GM19238 (cell line): ENCODE measurements at regions not wholly inside any gene's neighbourhood (a gene's known extent, or its start where the extent isn't known, plus 50 kb on each side); places are given as distances from the start of the nearest gene placed in this dataset.

Source experiments
- DNase-seq: peaks from one replicate; pipeline ENCODE4 v3.0.0; 2011; ENCODE audit warnings: low spot score; ENCODE audit not compliant: insufficient read length

GRCh38 chr10:36700123-36700522 is 425.3 kb upstream of the ANKRD30A start:
- DNase-seq = no peak

GRCh38 chr10:36692759-36693158 is 432.6 kb upstream of the ANKRD30A start:
- DNase-seq = no peak

DNA sequence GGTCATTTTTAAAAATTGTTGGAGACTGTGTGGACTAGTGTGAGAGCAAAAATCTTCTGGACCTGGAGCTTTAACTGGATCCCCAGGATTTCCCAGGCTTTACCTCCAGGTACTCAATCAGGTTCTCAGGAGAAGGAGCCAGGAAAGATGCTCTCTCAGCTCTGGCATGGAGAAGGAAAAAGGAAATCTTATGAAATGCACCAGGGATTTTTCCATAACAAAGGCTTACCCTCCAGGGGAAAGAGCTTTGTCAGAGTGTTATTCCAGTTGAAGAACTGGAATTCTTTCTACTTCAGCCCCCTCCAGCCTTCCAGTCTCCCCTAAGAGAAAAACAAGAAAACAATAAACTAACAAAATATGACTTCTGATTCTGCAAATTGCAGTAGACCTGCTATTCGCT is 436.7 kb upstream of the ANKRD30A start:
- no peak for DNase-seq

GRCh38 chr10:36683421-36683820 is 442.0 kb upstream of the ANKRD30A start:
- no peak for DNase-seq

DNA sequence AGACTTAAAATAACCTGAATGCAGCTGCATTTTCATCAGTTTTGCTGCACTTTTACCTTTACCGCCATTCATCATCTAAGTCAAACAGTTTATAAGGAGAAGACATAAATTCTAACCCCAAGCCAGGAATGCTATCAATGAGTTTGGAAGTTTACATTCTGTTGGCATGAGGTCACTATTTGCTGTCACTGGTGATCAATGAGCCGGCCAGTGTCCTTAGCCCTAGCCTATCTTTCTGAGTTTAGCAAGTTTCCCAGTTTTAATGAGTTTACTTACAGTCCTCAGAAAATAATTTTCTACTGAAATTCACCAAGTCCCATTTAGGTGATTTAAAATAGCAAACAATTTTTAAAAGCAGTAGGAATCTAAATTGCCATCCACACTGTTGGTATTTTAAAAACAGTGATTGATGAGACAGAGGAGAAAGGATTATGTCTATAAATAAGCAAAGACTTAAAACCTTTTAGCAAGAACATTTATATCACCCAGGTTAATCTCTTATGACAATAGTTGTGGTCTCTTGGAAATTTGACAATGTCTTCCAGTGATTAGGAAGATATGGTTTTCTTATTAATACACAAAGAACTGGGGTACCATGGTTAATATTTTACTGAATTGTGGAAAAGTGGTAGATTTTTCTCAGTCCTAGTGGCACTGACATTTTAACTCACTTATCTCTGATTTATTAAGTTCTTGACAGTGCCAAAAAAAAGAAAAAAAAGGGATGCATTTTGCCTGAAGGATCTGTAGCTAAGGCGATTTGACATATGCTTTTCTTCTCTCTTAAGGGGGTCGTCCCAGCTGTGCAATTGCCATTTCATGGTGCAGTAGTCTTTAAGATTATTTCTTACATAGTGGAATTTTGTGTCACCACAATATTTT is 443.4 kb upstream of the ANKRD30A start:
- no peak for DNase-seq

DNA sequence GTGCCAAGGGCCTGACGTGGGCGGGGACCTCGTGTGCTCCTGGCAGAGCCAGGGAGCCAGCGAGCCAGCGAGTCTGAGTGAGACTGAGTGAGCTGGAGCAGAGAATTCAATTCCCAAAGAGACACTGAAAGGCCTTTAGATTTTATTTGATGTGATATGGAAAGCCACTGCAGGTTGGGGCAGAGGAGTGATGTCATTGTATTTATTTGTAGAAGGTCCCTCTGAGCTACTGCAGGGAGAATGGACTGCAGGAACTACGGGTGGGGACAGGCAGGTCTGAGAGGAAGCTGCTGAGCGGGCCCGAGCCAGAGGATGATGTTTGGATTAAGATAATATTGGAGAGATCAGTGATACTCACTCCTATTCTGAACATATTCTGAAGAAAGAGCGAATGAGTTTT is 445.8 kb upstream of the ANKRD30A start:
- DNase-seq = no peak

DNA sequence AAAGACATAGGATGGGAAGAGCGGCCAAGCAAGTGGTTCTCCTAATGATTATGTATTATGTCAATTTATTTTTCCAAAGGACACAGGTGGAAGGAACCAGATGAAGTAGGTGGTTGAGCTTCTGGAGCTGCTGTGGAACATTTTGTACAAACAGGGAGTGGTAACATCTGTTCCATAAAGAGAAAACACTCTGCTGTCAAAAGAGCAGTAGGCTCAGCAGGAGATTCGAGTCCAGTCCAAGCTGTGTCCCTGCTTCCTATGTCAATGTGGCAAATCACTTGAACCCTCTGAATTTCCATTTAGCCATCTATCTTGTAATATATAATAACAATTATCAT is 448.0 kb upstream of the ANKRD30A start:
- no peak for DNase-seq

DNA sequence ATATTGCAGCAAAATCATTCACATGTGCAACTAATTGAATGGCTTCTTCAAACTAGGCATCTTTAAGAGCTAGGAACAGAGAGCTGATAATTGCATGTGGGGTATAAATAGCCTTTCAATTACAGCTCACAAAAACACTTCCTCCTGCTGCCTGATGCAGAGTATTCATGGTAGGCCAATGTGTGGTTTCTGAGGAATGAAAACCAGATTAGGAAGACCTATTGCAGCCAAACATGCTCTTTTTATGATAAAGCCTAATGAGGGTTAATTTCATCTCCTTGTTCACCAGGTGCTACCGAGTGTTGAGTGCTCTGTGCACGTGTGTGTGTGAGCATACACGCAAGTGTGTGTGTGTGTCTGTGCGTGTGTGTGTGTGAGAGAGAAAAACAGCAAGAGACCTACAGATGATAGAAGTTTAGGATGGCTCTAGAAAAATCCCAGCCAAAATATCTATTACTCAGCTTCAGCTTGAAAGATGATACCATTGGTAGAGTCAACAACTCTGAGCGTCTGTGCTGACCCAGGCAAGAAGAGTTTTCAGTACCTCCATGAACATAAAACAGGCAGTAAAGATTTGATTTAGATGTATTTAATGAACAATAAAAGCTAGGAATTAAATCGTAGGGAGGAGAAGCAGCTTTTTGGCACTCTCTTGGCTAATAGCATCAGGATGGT is 448.5 kb upstream of the ANKRD30A start:
- no peak for DNase-seq

- no peak for DNase-seq
Observed at GRCh38 chr10:36676321-36676720, 449.1 kb upstream of the ANKRD30A start.

DNA sequence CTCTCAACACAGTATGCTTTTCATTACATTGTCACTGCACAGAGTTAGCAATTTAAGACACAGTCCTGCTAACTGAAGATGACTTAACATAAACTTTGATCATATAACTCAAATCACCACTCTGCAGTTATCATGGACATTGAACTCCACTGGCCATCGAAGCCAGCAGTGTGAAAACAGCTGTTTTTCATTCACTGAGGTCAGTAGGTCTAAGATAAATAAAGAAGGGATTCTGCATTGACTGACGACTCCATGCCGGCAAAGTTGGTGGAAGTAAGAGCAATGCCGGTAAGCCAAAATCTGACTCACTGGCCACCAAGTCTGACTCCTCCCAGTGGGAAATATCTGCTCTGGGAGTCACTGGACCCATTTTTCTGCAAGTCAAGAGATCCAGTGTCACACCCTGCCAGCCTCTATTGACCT is 449.9 kb upstream of the ANKRD30A start:
- DNase-seq = no peak

- DNase-seq = no peak
Observed at GRCh38 chr10:36671607-36672006, 453.8 kb upstream of the ANKRD30A start.

DNA sequence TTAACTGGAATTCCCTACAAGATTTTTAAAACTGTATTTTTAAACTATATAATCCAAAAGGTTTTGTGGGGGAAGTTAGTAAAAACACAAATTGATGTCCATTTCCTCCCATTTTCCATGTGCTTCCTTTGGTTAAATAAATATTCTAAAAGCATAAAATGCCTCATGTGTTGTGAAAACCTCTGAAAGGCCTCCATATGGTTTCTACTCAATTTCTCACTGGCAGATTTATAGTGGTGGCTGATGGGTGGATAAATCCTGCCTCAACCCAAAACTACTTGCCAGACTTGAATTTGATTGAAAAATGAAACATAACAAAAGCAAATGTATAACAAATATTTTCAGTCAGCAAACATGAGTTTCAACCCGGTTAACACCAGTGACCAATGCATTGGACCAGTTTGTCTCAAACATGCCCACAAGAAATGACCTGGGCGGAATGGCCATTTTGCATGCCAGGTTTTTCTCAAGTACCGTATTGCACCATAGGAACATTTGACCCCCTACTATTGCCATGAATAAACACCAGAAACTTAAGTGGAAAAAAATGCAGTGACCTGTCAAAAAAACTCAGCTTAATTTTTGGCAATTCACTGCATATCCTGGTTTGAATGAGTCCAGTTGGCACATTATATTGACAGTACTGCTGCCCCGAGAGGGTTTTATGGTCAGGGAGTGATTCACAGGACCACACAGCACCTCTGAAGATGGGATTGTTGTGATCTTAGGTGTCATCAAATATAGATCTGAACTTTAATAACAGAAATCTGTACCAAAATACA is 454.6 kb upstream of the ANKRD30A start:
- no peak for DNase-seq

GRCh38 chr10:36669615-36670352 is 455.6 kb upstream of the ANKRD30A start:
- no peak for DNase-seq

- no peak for DNase-seq
Observed at GRCh38 chr10:36666451-36666850, 458.9 kb upstream of the ANKRD30A start.

GRCh38 chr10:36662571-36662970 is 462.8 kb upstream of the ANKRD30A start:
- no peak for DNase-seq

- no peak for DNase-seq
Observed at GRCh38 chr10:36650274-36650673, 475.1 kb upstream of the ANKRD30A start.

DNA sequence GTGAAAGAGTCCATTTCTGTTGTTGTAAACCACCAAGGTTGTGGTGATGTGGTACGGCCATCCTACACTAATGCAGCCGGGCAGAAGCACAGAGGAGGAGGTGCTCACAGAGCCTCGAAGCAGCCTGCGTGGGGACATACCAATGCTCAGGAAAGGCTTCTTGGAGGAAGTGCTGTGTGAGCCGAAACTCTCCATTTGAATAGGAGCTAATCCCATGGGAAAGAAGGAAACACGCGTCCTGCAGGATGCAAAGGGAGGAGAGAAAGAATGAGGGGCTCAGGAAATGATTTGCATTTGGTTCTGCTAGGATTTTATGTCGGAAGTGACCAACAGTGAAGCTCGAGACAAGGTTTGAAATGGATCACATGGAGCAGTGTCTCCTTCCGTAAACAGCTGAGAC is 477.9 kb upstream of the ANKRD30A start:
- DNase-seq = no peak

- DNase-seq = no peak
Observed at GRCh38 chr10:36640626-36641025, 484.8 kb upstream of the ANKRD30A start.

DNA sequence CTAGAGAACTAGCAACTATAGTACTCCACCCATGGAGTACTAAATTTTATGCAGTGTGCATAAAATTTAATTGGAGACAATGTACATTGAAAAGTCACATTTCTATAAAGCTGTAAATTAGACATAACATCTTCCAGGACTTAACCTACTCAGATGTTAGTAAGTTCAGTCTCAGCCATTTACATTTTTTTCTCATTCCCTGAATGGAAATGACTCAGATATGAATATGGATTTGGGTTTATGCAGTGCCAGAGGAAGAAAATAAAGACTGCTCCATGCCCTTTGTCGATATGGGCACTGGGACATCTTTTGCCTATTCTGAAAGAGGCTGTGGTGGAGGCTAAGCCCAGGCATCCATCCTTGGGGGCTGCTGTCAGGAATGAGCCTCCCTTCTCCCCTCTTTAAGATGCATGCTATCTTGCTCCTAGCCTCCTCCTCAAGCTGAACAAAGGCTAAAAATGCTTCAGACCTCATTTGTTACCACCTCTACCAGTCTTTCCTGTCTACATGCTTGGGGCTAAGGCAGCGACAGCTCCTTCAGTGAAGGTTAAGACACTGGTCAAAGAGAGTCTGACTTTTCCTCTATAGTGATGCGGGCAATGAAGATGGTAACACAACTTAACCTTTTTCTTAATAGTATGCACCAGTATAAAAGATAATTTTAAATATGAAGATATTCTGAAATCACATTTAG is 486.8 kb upstream of the ANKRD30A start:
- DNase-seq = no peak

DNA sequence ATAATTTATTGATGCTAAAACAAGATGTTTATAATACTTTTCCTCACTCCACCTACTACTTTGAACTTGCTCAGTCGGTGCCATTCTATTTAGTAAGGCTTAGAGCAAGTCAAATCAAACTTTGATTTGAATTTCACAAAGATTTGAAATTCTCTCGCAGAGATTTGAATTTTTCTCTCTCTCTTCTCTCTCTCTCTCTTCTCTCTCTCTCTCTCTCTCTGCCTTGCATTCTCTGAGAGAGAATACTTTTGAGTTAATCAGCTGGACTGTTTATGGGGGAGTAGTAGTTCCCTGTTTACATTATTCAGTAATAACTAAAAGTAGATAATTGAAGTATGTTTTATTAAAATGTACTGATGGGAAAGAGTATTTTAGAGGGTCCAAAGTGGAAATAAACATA is 488.5 kb upstream of the ANKRD30A start:
- DNase-seq = no peak

DNA sequence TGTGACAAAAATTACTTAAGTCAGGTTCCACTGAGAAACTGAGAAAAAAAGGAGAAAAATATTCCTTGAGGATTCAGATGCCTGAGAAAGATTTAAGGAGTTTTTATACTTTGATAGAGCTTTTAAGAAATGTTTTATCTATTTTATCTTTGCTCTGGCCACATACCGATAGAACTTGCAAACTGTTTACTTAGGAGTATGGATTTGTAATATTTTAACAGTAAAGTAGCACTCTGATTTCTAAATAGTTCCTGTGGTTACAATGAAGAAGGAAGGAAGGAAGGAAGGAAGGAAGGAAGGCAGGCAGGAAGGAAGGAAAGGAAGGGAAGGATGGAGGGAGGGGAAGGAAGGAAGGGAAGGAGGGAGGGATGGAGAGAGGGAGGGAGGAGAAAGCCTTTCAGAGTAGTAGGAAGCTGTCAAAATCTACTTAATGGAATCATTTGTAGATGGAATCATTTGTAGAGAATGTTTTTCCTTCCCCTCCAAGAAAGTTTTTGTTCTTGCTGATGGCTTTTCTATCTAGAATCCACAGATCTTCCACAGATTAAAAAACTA is 489.0 kb upstream of the ANKRD30A start:
- no peak for DNase-seq
